GM12878 (cell line): ENCODE measurements at regions not wholly inside any gene's neighbourhood (a gene's known extent, or its start where the extent isn't known, plus 50 kb on each side); places are given as distances from the start of the nearest gene placed in this dataset.

Source experiments
- ATAC-seq: fragments of 200-7000 bp; cut with Tn5 transposase; 3 replicates; pipeline ENCODE4 v1.9.1; 2020; ENCODE audit warnings: mild to moderate bottlenecking, moderate library complexity
- BruUV-seq: library from RNA; stranded (reverse); fragments of 400-500 nt; replicated peaks from 2 replicates; lab custom pipeline; 2021; lab: Mats Ljungman, UMichigan
- CTCF ChIA-PET: fragments of 300-600 bp; sonication (Branson Sonifier 250); formaldehyde crosslinking; extraction: SDS; loops from one replicate; lab custom pipeline; 2021; ENCODE audit warnings: inconsistent platforms; lab: Yijun Ruan, JAX
- POLR2A ChIA-PET: fragments of 350-600 bp; formaldehyde crosslinking; extraction: SDS; loops from one replicate; lab custom pipeline; 2021; ENCODE audit warnings: inconsistent platforms; lab: Charles Lee
- RAD21 ChIA-PET: fragments of 300-600 bp; sonication (Branson Sonifier 250); formaldehyde crosslinking; loops from one replicate; lab custom pipeline; 2023; ENCODE audit warnings: antibody characterized with exemption; ENCODE audit not compliant: unreplicated experiment; lab: Charles Lee
- SMC1A ChIA-PET: fragments of 300-600 bp; sonication (Branson Sonifier 250); formaldehyde crosslinking; loops from one replicate; lab custom pipeline; 2023; ENCODE audit not compliant: unreplicated experiment, uncharacterized antibody; lab: Charles Lee
- DNase-seq: peaks from one replicate; pipeline ENCODE4 v3.0.0-alpha.2; 2011; ENCODE audit warnings: low read depth, low spot score
- FAIRE-seq: peaks from 3 replicates; lab custom pipeline; 2011; peaks lifted over from hg19 to GRCh38; lab: Jason Lieb, UNC
- H2AFZ ChIP-seq: 2 replicates; pipeline ENCODE4 v1.6.0; 2011; ENCODE audit warnings: low read depth, low read length, control low read depth; ENCODE audit not compliant: control insufficient read depth
- H3K27ac ChIP-seq: 2 replicates; pipeline ENCODE4 v1.5.1; 2011; ENCODE audit warnings: control low read depth; ENCODE audit not compliant: control insufficient read depth, insufficient read depth
- H3K27me3 ChIP-seq, 2 experiments: replicated peaks in 1 of 2; 2 replicates each; pipeline versions ENCODE4 v1.6.0 to v1.6.1; 2011; ENCODE audit warnings: low read length in 1 of 2; ENCODE audit not compliant: control insufficient read depth in 2 of 2, insufficient read depth in 2 of 2
- H3K36me3 ChIP-seq, 2 experiments: 2 replicates each; pipeline ENCODE4 v1.5.1; 2011; ENCODE audit warnings: low read length in 1 of 2; ENCODE audit not compliant: control insufficient read depth in 2 of 2, insufficient read depth in 2 of 2
- H3K4me1 ChIP-seq: 2 replicates; pipeline ENCODE4 v1.6.1; 2011; ENCODE audit warnings: mild to moderate bottlenecking, low read length, moderate library complexity, mixed read lengths; ENCODE audit not compliant: control insufficient read depth, insufficient read depth
- H3K4me2 ChIP-seq: 2 replicates; pipeline ENCODE4 v1.6.0; 2011; ENCODE audit warnings: control low read depth; ENCODE audit not compliant: control insufficient read depth, insufficient read depth
- H3K4me3 ChIP-seq: fragments of 200-600 bp; sonication (generic); 2 replicates; pipeline ENCODE4 v1.5.1; 2016
- H3K79me2 ChIP-seq: 2 replicates; pipeline ENCODE4 v1.6.0; 2011; ENCODE audit warnings: low read length; ENCODE audit not compliant: control insufficient read depth, insufficient read depth
- H3K9ac ChIP-seq: 2 replicates; pipeline ENCODE4 v1.8.0; 2011; ENCODE audit warnings: low read length, control low read depth, mixed read lengths; ENCODE audit not compliant: control insufficient read depth, insufficient read depth
- H3K9me3 ChIP-seq: replicated peaks from 3 replicates; pipeline ENCODE4 v1.5.1; 2011; ENCODE audit warnings: mild to moderate bottlenecking, low read length; ENCODE audit not compliant: control insufficient read depth, insufficient read depth
- H4K20me1 ChIP-seq: 2 replicates; pipeline ENCODE4 v1.6.0; 2011; ENCODE audit not compliant: control insufficient read depth, insufficient read depth
- FOS ChIP-seq: IDR thresholded peaks from 3 replicates; pipeline ENCODE4 v1.6.1; 2011; ENCODE audit warnings: borderline replicate concordance; ENCODE audit not compliant: insufficient read length; ENCODE audit errors: extremely low read depth
- FOXK2 ChIP-seq: fragments of 450-650 bp; IDR thresholded peaks from 2 replicates; pipeline ENCODE4 v1.6.1; 2017; ENCODE audit warnings: mild to moderate bottlenecking, moderate library complexity
- IRF3 ChIP-seq: fragments of 450-650 bp; IDR thresholded peaks from 2 replicates; pipeline ENCODE4 v1.6.1; 2014; ENCODE audit warnings: mild to moderate bottlenecking
- JUNB ChIP-seq: IDR thresholded peaks from 2 replicates; pipeline ENCODE4 v1.6.1; 2016; ENCODE audit warnings: antibody characterized with exemption, mild to moderate bottlenecking
- PBX3 ChIP-seq: IDR thresholded peaks from 2 replicates; pipeline ENCODE4 v1.6.1; 2011; ENCODE audit warnings: mild to moderate bottlenecking, low read depth, low read length, moderate library complexity; ENCODE audit not compliant: insufficient replicate concordance
- PML ChIP-seq: IDR thresholded peaks from 2 replicates; pipeline ENCODE4 v1.6.1; 2012; ENCODE audit warnings: low read length, inconsistent platforms
- ZBTB33 ChIP-seq: fragments of 450-650 bp; IDR thresholded peaks from 2 replicates; pipeline ENCODE4 v1.6.1; 2017; ENCODE audit warnings: mild to moderate bottlenecking
- WGBS: methylation state at CpG from one replicate; pipeline ENCODE4 v1.1.6; 2016; ENCODE audit warnings: low lambda C conversion rate; ENCODE audit not compliant: insufficient replicate concordance, insufficient coverage; ENCODE audit errors: missing lambda C conversion rate; 5-methylcytosine and 5-hydroxymethylcytosine counted together
- in situ Hi-C: fragments of 300-500 bp; cut with MboI; formaldehyde crosslinking; loops from 9 replicates; pipeline ENCODE4 v1.14.3; 2018; ENCODE audit warnings: mixed read lengths
- intact Hi-C: fragments of 100-400 bp; cut with micrococcal nuclease; formaldehyde crosslinking; loops from one replicate; pipeline ENCODE4 v1.14.2; 2022; ENCODE audit not compliant: unreplicated experiment

GRCh38 chr18:1053331-1054315 is 149.0 kb downstream of the ADCYAP1 start:
- Histone ChIP-seq H3K4me3 (no peak overlapping the region), H3K79me2 (no peaks in the 10 kb centered on the region), H4K20me1 (no peaks in the 10 kb centered on the region), H3K36me3 (no peaks in the 10 kb centered on the region), H3K9me3 (no peaks in the 10 kb centered on the region), H2AFZ (no peak overlapping the region), H3K4me1 (no peaks in the 10 kb centered on the region), H3K4me2 (no peak overlapping the region), H3K27me3 (no peaks in the 10 kb centered on the region)
- WGBS, result 4% methylated on average over 5 of the region's 5 CpGs
- in situ Hi-C loops (no loop called here), intact Hi-C loops (no loop called here)
- SMC1A ChIA-PET, result no interaction called here
- BruUV-seq, result no TSS peak
- DNase-seq (no peak), ATAC-seq (no peak), FAIRE-seq (no peak)
- CTCF ChIA-PET, result no interaction called here
- TF ChIP-seq ZBTB33 (no peak), IRF3 (no peak), FOXK2 (no peak), PML (no peak), PBX3 (no peak), JUNB (no peak), FOS (no peak)
- TF ChIP-seq, all 136 proteins: peak for 0
- Histone ChIP-seq H3K9ac (no peak overlapping the region), H3K27ac (no peak overlapping the region)
- ChIA-PET POLR2A (no interaction called here), RAD21 (no interaction called here)
